Aorta (tissue), 5 donors: ENCODE measurements at regions not wholly inside any gene's neighbourhood (a gene's known extent, or its start where the extent isn't known, plus 50 kb on each side); places are given as distances from the start of the nearest gene placed in this dataset.

ENCODE experiments used
- ATAC-seq: fragments of 200-7000 bp; cut with Tn5 transposase; one replicate; pipeline ENCODE4 v1.9.1; 2022; ENCODE audit warnings: moderate library complexity; ENCODE audit not compliant: low FRiP score
- DNase-seq, 2 donors: peaks; one replicate each; pipeline ENCODE4 v3.0.0-alpha.2; 2020
- H3K27ac ChIP-seq, 2 donors: one replicate each; pipeline ENCODE4 v1.5.1; 2013; ENCODE audit warnings: low read length in 2 of 2, mild to moderate bottlenecking in 2 of 2, moderate library complexity in 2 of 2, control low read depth in 1 of 2, inconsistent platforms in 1 of 2, low read depth in 1 of 2
- H3K27me3 ChIP-seq, 2 donors: one replicate each; pipeline ENCODE4 v1.6.1; 2013; ENCODE audit warnings: control low read depth in 1 of 2, low read length in 1 of 2, mild to moderate bottlenecking in 1 of 2, moderate library complexity in 1 of 2; ENCODE audit not compliant: insufficient read depth in 2 of 2, control insufficient read depth in 1 of 2
- H3K36me3 ChIP-seq, 2 donors: one replicate each; pipeline ENCODE4 v1.6.1; 2013; ENCODE audit warnings: control low read depth in 1 of 2, low read length in 1 of 2, mild to moderate bottlenecking in 1 of 2; ENCODE audit not compliant: insufficient read depth in 2 of 2, control insufficient read depth in 1 of 2
- H3K4me1 ChIP-seq, 2 donors: one replicate each; pipeline ENCODE4 v1.6.1; 2013; ENCODE audit warnings: low read length in 2 of 2, control low read depth in 1 of 2, mild to moderate bottlenecking in 1 of 2, moderate library complexity in 1 of 2; ENCODE audit not compliant: insufficient read depth in 2 of 2, control insufficient read depth in 1 of 2
- H3K4me3 ChIP-seq, 2 donors: one replicate each; pipeline ENCODE4 v1.5.1; 2013; ENCODE audit warnings: low read length in 2 of 2, control low read depth in 1 of 2, mild to moderate bottlenecking in 1 of 2
- H3K9me3 ChIP-seq: one replicate; pipeline ENCODE4 v1.6.1; 2013; ENCODE audit warnings: mild to moderate bottlenecking, low read length; ENCODE audit not compliant: control insufficient read depth
- WGBS, 2 donors: extraction: QIAGEN DNeasy Blood & Tissue Kit; methylation state at CpG; one replicate each; pipeline ENCODE4 v1.1.7; 2013; 5-methylcytosine and 5-hydroxymethylcytosine counted together
- intact Hi-C, 2 donors: fragments of 100-400 bp; cut with DNase I; formaldehyde crosslinking; loops; one replicate each; pipeline versions ENCODE4 v1.14.2 to v1.15.0; 2022
- donor health status: healthy with polysubstance abuse.
- donor health status: Bipolar disorder and iron deficiency.
- donor health status: DM: no; HTN: no; CAD: no.
- donor health status: DM: no; HTN: no; CAD: no.
- donor health status: DM: yes; HTN: yes; CAD: no.

DNA sequence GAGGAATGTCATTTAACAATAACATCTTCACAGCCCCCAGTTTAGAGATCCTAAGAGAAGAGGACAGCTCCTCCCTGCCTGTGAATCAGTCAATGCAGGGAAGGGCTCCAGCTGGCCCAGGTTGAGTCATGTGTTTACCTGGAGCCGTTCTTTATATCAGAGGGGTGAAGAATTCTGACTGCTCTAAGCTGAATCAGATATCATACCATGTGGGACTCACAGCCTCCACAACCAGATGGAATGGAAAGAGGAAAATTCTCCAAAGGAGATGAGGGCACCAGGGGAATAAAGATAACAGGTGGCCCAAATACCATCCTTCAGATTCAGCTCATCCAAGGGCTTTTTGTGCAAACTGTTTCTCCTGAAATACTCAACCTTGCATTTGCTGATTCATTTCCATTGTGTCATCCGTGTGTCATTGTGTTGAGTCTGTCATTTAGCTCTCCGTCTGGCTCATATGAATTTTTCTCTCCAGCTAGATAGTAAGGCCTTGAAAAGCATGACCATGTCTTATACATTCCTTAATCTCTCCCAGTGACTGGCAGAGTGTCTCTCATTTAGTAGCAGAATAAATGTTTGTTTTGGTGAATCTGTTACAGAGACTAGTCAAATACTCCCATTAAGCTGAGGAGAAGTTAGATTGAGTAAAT, 217.9 kb downstream of the RFC3 start:
- DNase-seq (no peak), ATAC-seq (no peak)
- intact Hi-C loops: no loop called here
- Histone ChIP-seq H3K27ac (no peak overlapping the region), H3K4me3 (no peak overlapping the region), H3K27me3 (no peaks in the 10 kb centered on the region), H3K4me1 (no peaks in the 10 kb centered on the region), H3K36me3 (no peaks in the 10 kb centered on the region), H3K9me3 (no peaks in the 10 kb centered on the region)
- WGBS, 2 donors: 94% methylated on average over 3 of the region's 3 CpGs

DNA sequence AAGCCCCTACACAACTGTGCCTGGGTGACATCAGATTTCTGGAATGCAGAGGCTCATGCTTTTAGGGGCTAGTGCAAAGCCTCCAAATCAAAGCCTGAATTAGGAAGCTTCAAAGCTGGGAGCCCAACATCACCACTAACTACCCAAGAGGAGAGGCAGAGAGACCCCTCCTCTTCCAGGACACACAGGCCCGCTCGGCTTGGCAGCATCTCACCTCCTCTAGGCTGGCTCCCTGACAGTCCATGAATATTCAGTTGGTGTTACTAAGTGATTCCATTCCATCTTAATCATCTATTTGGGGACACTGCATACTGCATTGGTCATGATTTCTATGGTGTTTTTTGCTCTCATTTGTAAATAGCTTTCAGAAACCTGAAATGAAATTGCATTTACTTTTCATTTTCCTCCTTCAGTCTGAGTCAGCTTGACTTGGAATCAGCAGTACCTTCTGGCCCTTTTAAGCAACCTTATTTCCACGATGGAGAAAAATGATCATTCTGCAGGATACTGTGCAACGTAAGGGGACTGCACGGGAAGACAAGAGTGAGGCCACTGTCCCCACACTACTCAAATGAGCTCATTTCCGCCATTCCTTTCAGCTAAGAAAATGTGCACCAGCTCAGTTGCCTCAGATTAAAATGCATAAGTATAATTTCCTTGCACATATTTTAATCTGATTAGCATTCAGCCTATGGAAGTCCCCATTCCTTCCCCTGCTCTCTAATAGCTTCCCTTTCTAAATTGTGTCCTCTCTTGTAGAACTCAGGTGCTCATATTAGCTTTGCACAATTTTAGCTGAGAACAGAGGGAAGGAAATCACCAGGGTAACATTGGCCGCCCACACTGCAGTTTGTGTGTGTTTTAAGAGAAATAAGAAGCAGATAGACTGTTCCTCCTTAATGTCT, 219.9 kb downstream of the RFC3 start:
- Histone ChIP-seq H3K36me3 (peaks cover 0 to 4% of the 10 kb centered on the region in 2 donors), H3K27ac (no peak overlapping the region), H3K4me3 (no peak overlapping the region), H3K27me3 (no peaks in the 10 kb centered on the region), H3K4me1 (no peaks in the 10 kb centered on the region), H3K9me3 (peaks cover 1% of the 10 kb centered on the region)
- DNase-seq: no peak
- intact Hi-C loops: no loop called here
- no peak for ATAC-seq
- 66 to 72% methylated on average over 7 of the region's 7 CpGs for WGBS, 2 donors

DNA sequence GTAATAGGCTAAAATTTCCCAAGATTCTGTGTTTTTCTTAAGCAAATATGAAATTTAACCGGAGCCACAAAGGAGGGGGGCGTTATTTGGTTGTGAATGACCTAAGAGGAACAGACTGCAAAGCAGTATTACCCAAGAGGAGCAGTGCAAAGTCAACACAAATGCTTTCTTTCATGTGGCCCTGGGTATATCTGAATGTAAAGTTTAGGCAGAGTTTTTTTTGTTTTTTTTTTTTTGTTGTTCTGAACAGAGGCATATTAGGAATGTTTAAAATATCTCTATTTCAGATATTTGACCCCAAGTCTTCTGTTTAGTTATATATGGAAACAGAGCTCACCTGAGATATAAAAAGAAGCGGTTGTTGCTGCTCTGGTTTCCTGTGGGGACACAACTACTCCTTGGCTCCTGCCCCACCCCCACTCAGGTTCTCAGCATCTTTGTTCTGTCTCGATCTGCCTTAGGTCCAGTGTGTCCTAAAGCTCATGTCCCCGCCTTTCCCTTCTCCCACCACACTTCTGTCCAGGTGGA, 220.7 kb downstream of the RFC3 start:
- Histone ChIP-seq H3K4me3 (no peak overlapping the region), H3K27ac (no peak overlapping the region), H3K27me3 (no peaks in the 10 kb centered on the region), H3K36me3 (peaks cover 0 to 4% of the 10 kb centered on the region in 2 donors), H3K9me3 (peaks cover 1% of the 10 kb centered on the region), H3K4me1 (no peaks in the 10 kb centered on the region)
- intact Hi-C loops: no loop called here
- ATAC-seq (no peak), DNase-seq (no peak)
- WGBS, 2 donors: 68% methylated on average over 5 of the region's 5 CpGs

DNA sequence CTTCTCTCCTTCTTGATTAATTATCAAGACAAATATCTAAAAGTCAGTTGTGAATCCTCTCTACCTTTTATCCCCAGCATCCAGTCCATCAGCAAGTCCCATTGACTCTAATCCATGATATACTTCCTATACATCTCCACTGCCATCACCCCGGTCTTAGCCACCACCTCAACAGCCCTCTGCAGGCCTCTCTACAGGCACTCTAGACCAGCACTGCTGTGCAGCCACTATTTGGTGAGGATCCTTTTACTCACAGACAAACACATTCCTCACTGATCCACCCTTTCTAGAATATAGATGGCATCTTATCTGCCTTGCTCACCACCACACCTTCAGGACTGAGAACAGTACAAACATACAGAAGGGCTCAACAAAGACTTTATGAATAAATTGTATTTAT, 221.7 kb downstream of the RFC3 start:
- Histone ChIP-seq H3K27me3 (no peaks in the 10 kb centered on the region), H3K9me3 (peaks cover 1% of the 10 kb centered on the region), H3K4me1 (no peaks in the 10 kb centered on the region), H3K36me3 (peaks cover 0 to 4% of the 10 kb centered on the region in 2 donors), H3K4me3 (no peak overlapping the region), H3K27ac (no peak overlapping the region)
- ATAC-seq (no peak), DNase-seq (no peak)
- intact Hi-C loops: no loop called here
- 98 to 100% methylated on average over 1 of the region's 1 CpG for WGBS, 2 donors

DNA sequence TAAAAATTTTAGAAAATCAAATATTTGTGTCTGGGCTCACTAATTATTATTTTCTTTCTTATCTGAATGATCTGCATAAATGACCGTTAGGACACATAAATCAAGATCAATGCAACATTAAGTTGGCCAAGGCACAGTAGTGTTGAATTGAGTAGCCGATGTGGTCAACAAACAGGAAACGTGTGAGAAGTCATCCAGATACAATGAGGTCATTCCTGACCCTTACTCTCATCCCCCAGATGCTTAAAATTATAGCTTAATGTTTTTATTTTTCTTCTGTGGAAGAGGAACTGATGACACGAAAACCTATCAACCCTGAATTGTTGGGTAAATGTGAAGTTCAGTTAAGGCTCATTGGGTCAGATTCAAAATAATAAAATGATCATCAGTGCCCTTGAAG, 222.9 kb downstream of the RFC3 start:
- intact Hi-C loops: no loop called here
- ATAC-seq: no peak
- WGBS, 2 donors: 64 to 73% methylated on average over 4 of the region's 4 CpGs

DNA sequence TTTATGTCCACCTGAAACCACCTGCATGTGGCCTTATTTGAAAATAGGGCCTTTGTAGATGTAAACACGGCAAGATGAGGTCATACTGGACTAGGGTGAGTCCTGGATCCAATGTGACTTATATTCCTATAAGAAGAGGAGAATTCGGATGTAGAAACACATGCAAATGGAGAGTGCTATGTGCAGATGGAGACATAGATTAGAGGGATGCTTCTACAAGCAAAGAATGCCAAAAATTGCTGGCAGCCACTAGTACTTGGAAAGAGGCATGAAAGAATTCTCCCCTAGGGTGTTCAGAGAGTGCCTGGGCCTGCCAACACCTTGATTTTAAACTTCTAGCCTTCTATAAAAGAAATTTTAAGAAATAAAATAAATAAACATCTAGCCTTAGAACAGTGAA, 226.1 kb downstream of the RFC3 start:
- WGBS, 2 donors: 79 to 87% methylated on average over 2 of the region's 2 CpGs
- Histone ChIP-seq H3K27ac (no peak overlapping the region), H3K4me3 (no peak overlapping the region), H3K4me1 (no peaks in the 10 kb centered on the region), H3K27me3 (no peaks in the 10 kb centered on the region), H3K36me3 (peaks cover 0 to 4% of the 10 kb centered on the region in 2 donors), H3K9me3 (peaks cover 1% of the 10 kb centered on the region)
- ATAC-seq (no peak), DNase-seq (no peak)
- intact Hi-C loops: no loop called here

More for the DNA sequence above, 222.9 kb downstream of the RFC3 start:
- Histone ChIP-seq H3K27me3 (no peaks in the 10 kb centered on the region), H3K36me3 (peaks cover 0 to 4% of the 10 kb centered on the region in 2 donors), H3K4me1 (no peaks in the 10 kb centered on the region), H3K4me3 (no peak overlapping the region), H3K27ac (no peak overlapping the region), H3K9me3 (peaks cover 1% of the 10 kb centered on the region)
- no peak for DNase-seq

DNA sequence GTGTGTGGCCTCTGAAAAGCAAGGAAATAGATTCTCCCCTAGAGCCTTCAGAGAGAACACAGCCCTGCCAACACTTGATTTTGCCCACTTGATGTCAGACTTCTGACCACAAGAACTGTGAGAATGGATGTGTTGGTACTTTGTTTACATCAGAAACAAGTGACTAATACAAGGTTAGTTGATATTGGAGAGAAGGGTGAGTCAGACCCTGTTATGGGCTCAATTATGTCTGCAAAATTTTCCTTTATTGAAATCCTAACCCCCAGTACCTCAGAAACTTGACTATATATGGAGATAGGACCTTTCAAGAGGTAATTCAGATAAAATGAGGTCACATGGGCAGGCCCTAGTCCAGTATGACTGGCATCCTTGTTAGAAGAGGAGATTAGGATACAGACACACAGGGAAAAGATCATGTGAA, 226.7 kb downstream of the RFC3 start:
- Histone ChIP-seq H3K4me1 (no peaks in the 10 kb centered on the region), H3K36me3 (peaks cover 0 to 4% of the 10 kb centered on the region in 2 donors), H3K27ac (no peak overlapping the region), H3K9me3 (peaks cover 1% of the 10 kb centered on the region), H3K4me3 (no peak overlapping the region), H3K27me3 (no peaks in the 10 kb centered on the region)
- ATAC-seq (no peak), DNase-seq (no peak)
- intact Hi-C loops: no loop called here

DNA sequence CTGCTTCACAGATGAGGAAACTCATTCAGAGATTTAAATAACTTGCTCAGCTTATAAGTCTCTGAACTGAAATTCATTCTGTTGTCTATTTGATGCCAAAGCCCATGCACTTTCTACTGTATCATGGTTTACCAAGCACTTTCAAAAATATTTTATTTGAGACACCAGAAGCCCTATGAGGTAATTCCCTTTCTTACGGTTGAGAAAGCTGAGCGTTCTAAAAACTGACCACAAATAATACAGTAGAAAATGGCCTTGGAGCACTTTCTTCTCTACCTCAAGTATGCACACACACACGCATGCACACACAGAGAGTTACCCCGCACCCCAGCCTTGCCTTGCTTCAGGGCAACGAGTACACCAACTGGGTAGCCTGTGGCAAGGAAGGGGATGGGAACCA, 228.5 kb downstream of the RFC3 start:
- WGBS, 2 donors: 59 to 63% methylated on average over 5 of the region's 5 CpGs
- Histone ChIP-seq H3K36me3 (peaks cover 0 to 4% of the 10 kb centered on the region in 2 donors), H3K27me3 (no peaks in the 10 kb centered on the region), H3K9me3 (peaks cover 1% of the 10 kb centered on the region), H3K4me1 (no peaks in the 10 kb centered on the region), H3K4me3 (no peak overlapping the region), H3K27ac (no peak overlapping the region)
- ATAC-seq (no peak), DNase-seq (no peak)
- intact Hi-C loops: no loop called here

DNA sequence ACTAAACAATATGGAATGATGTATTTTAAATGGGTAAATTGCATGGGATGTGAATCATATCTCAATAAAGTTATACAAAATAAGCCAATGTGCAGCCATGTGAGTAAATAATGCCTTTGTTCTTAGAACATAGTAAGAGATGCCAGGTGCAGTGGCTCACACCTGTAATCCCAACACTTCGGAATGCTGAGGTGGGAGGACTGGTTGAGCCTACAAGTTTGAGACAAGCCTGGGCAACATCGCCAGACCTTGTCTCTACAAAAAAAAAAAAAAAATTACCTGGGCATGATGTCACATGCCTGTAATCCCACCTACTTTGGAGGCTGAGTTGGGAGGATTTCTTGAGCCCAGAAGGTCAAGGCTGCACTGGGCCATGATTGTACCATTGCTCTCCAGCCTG, 230.7 kb downstream of the RFC3 start:
- Histone ChIP-seq H3K9me3 (no peaks in the 10 kb centered on the region), H3K4me3 (no peak overlapping the region), H3K27me3 (no peaks in the 10 kb centered on the region), H3K27ac (no peak overlapping the region), H3K4me1 (no peaks in the 10 kb centered on the region), H3K36me3 (no peaks in the 10 kb centered on the region)
- ATAC-seq: no peak
- 97 to 98% methylated on average over 2 of the region's 2 CpGs for WGBS, 2 donors
- intact Hi-C loops: no loop called here
- no peak for DNase-seq
